A172 (cell line): ENCODE measurements at regions not wholly inside any gene's neighbourhood (a gene's known extent, or its start where the extent isn't known, plus 50 kb on each side); places are given as distances from the start of the nearest gene placed in this dataset.

Experiments
- DNase-seq: peaks from one replicate; pipeline ENCODE4 v3.0.0-alpha.2; 2015; ENCODE audit warnings: low spot score

- no peak for DNase-seq
Measured at GRCh38 chr2:203813684-203814083, 53.9 kb upstream of the CTLA4 start.

GRCh38 chr2:203814661-203815540, 52.7 kb upstream of the CTLA4 start:
- peak; percentile 79 for DNase-seq

GRCh38 chr2:203815541-203815898, 52.1 kb upstream of the CTLA4 start:
- DNase-seq, result no peak

GRCh38 chr2:203817147-203817546, 50.4 kb upstream of the CTLA4 start:
- DNase-seq, result no peak
